B cell (primary cell): ENCODE measurements at regions not wholly inside any gene's neighbourhood (a gene's known extent, or its start where the extent isn't known, plus 50 kb on each side); places are given as distances from the start of the nearest gene placed in this dataset.

Source experiments
- ATAC-seq: fragments of 200-7000 bp; cut with Tn5 transposase; one replicate; pipeline ENCODE4 v1.10.0; 2021; ENCODE audit warnings: low read depth, mild to moderate bottlenecking, moderate number of reproducible peaks, moderate library complexity
- CTCF ChIA-PET: fragments of 350-600 bp; sonication (Branson Sonifier 250); formaldehyde crosslinking; loops from one replicate; lab custom pipeline; 2021; ENCODE audit warnings: antibody characterized with exemption, inconsistent platforms; lab: Charles Lee
- POLR2A ChIA-PET: fragments of 350-600 bp; sonication (Branson Sonifier 250); formaldehyde crosslinking; loops from one replicate; lab custom pipeline; 2021; ENCODE audit warnings: antibody characterized with exemption; lab: Charles Lee
- DNase-seq: peaks from one replicate; pipeline ENCODE4 v3.0.0; 2013
- H2AFZ ChIP-seq: 2 replicates; pipeline ENCODE4 v1.6.1; 2012; ENCODE audit warnings: mild to moderate bottlenecking, low read depth, low read length; ENCODE audit not compliant: insufficient read depth, poor library complexity, severe bottlenecking
- H3K27ac ChIP-seq, 2 donors: 1 replicate in 1 of 2; 2 replicates in 1 of 2; pipeline ENCODE4 v1.5.1; 2012 to 2013; ENCODE audit warnings: low read length in 2 of 2, mild to moderate bottlenecking in 2 of 2, moderate library complexity in 1 of 2
- H3K27me3 ChIP-seq, 4 experiments: fragments of 200-600 bp in 1 of 4; sonication (generic) in 1 of 4; replicated peaks in 1 of 4; 1 replicate in 2 of 4; 2 replicates in 2 of 4; pipeline versions ENCODE4 v1.6.1 to v1.7.0; 2013 to 2016; ENCODE audit warnings: low read length in 3 of 4, mild to moderate bottlenecking in 2 of 4, mixed read lengths in 1 of 4, moderate library complexity in 1 of 4; ENCODE audit not compliant: insufficient read depth in 4 of 4, control insufficient read depth in 3 of 4; ENCODE audit errors: control extremely low read depth in 1 of 4
- H3K36me3 ChIP-seq, 2 experiments: replicated peaks in 1 of 2; 1 replicate in 1 of 2; 2 replicates in 1 of 2; pipeline versions ENCODE4 v1.6.1 to v1.7.1; 2013; ENCODE audit warnings: low read length in 1 of 2; ENCODE audit not compliant: insufficient read depth in 2 of 2, control insufficient read depth in 1 of 2; ENCODE audit errors: control extremely low read depth in 1 of 2, extremely low read depth in 1 of 2
- H3K4me1 ChIP-seq, 2 donors: fragments of 200-600 bp in 1 of 2; sonication (generic) in 1 of 2; 1 replicate in 1 of 2; 2 replicates in 1 of 2; pipeline versions ENCODE4 v1.5.1 to v1.6.1; 2013 to 2017; ENCODE audit warnings: low read length in 2 of 2; ENCODE audit not compliant: control insufficient read depth in 2 of 2, insufficient read depth in 2 of 2
- H3K4me2 ChIP-seq: replicated peaks from 2 replicates; pipeline ENCODE3; 2012; ENCODE audit warnings: mild to moderate bottlenecking, low read depth, low read length; ENCODE audit not compliant: poor library complexity, severe bottlenecking
- H3K4me3 ChIP-seq, 5 experiments: fragments of 200-600 bp in 1 of 5; sonication (generic) in 1 of 5; 1 replicate in 3 of 5; 2 replicates in 2 of 5; pipeline versions ENCODE4 v1.5.1 to v1.7.0; 2011 to 2016; ENCODE audit warnings: low read length in 4 of 5, mild to moderate bottlenecking in 4 of 5, low read depth in 2 of 5, control low read depth in 1 of 5, moderate library complexity in 1 of 5; ENCODE audit not compliant: insufficient read depth in 1 of 5; ENCODE audit errors: control extremely low read depth in 1 of 5, extremely low read depth in 1 of 5
- H3K79me2 ChIP-seq: fragments of 200-600 bp; sonication (generic); one replicate; pipeline ENCODE4 v1.6.0; 2016; ENCODE audit warnings: low read length; ENCODE audit not compliant: control insufficient read depth, insufficient read depth
- H3K9ac ChIP-seq: fragments of 200-600 bp; sonication (generic); 2 replicates; pipeline ENCODE4 v1.6.1; 2017; ENCODE audit warnings: mild to moderate bottlenecking, low read length, moderate library complexity
- H3K9me3 ChIP-seq, 3 donors: one replicate each; pipeline versions ENCODE4 v1.6.1 to v1.7.1; 2013; ENCODE audit warnings: low read length in 2 of 3; ENCODE audit not compliant: control insufficient read depth in 2 of 3, insufficient read depth in 1 of 3; ENCODE audit errors: control extremely low read depth in 1 of 3
- H4K20me1 ChIP-seq: 2 replicates; pipeline ENCODE4 v1.6.0; 2012; ENCODE audit warnings: mild to moderate bottlenecking, low read length; ENCODE audit not compliant: insufficient read depth, control insufficient read depth, poor library complexity, severe bottlenecking
- H3K27ac Mint-ChIP-seq: one replicate; pipeline ENCODE4 v1.8.0; 2021; ENCODE audit warnings: mixed read lengths
- H3K27me3 Mint-ChIP-seq: one replicate; pipeline ENCODE4 v1.8.0; 2021; ENCODE audit warnings: mixed read lengths
- H3K4me1 Mint-ChIP-seq: one replicate; pipeline ENCODE4 v1.8.0; 2021; ENCODE audit warnings: mixed read lengths
- H3K4me3 Mint-ChIP-seq: one replicate; pipeline ENCODE4 v1.8.0; 2021; ENCODE audit warnings: mixed read lengths
- H3K9me3 Mint-ChIP-seq: one replicate; pipeline ENCODE4 v1.8.0; 2022; ENCODE audit warnings: mixed read lengths; ENCODE audit not compliant: insufficient read depth
- EZH2 ChIP-seq: IDR thresholded peaks from 2 replicates; pipeline ENCODE4 v1.6.1; 2012; ENCODE audit warnings: borderline replicate concordance, low read depth, mild to moderate bottlenecking, moderate library complexity, low read length; ENCODE audit not compliant: insufficient read depth, poor library complexity, severe bottlenecking
- WGBS: methylation state at CpG from one replicate; pipeline ENCODE4 v1.1.5; 2013; ENCODE audit warnings: missing lambda C conversion rate; ENCODE audit not compliant: insufficient coverage; 5-methylcytosine and 5-hydroxymethylcytosine counted together
- intact Hi-C: fragments of 100-400 bp; cut with micrococcal nuclease; formaldehyde crosslinking; loops from one replicate; pipeline ENCODE4 v1.10.0; 2022
- TF ChIP-seq, protein P1 (sequence below): fragments of 200-600 bp; IDR thresholded peaks from one replicate; pipeline ENCODE4 v1.8.0; 2022; ENCODE audit warnings: antibody characterized with exemption, mild to moderate bottlenecking

DNA sequence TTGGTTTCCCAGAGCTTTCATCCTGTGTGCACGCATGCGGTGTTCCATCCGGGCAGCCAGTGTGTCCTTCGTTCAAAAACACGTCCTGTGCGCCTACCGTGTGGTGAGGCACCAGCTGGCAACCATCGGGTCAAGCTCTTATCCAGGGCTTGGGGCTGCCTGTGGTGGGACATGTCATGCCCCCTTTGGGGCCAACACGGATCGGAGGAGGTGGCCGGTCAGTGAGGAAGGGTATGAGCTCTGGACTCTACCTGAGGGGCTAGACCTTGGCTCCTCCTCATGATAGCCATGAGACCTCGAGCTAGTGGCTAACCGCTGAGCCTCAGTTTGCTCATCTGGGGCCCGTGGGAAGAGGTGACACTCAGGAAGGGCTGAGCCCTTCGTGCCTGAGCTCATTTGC lies 158.5 kb upstream of the PMEPA1 start:
- no peak overlapping the region for H3K4me3 ChIP-seq
- no peak overlapping the region for H3K4me3 Mint-ChIP-seq
- H3K36me3 ChIP-seq, result no peaks in the 10 kb centered on the region
- TF ChIP-seq, protein P1, sequence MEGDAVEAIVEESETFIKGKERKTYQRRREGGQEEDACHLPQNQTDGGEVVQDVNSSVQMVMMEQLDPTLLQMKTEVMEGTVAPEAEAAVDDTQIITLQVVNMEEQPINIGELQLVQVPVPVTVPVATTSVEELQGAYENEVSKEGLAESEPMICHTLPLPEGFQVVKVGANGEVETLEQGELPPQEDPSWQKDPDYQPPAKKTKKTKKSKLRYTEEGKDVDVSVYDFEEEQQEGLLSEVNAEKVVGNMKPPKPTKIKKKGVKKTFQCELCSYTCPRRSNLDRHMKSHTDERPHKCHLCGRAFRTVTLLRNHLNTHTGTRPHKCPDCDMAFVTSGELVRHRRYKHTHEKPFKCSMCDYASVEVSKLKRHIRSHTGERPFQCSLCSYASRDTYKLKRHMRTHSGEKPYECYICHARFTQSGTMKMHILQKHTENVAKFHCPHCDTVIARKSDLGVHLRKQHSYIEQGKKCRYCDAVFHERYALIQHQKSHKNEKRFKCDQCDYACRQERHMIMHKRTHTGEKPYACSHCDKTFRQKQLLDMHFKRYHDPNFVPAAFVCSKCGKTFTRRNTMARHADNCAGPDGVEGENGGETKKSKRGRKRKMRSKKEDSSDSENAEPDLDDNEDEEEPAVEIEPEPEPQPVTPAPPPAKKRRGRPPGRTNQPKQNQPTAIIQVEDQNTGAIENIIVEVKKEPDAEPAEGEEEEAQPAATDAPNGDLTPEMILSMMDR, result no peak
- TF ChIP-seq EZH2, result no peak
- intact Hi-C loops, result no loop called here
- no peak overlapping the region for H3K27ac ChIP-seq
- CTCF ChIA-PET, result interaction anchor here (0.6 to 1.1 kb wide), 2 partner anchors 10 to 33 kb away, joined by 3 read pairs; no protein-coding TSS in a partner anchor
- DNase-seq (no peak), ATAC-seq (no peak)
- peaks cover 0 to 25% (median 8%) of the 10 kb centered on the region in 4 experiments for H3K27me3 ChIP-seq
- H3K4me2 ChIP-seq, result no peak overlapping the region
- no peak overlapping the region for H2AFZ ChIP-seq
- H3K4me1 Mint-ChIP-seq, result no peaks in the 10 kb centered on the region
- no peaks in the 10 kb centered on the region for H3K79me2 ChIP-seq
- H3K9me3 ChIP-seq, result peaks cover 0 to 21% (median 0%) of the 10 kb centered on the region in 3 donors
- H3K9me3 Mint-ChIP-seq, result no peaks in the 10 kb centered on the region
- no peaks in the 10 kb centered on the region for H4K20me1 ChIP-seq
- H3K27me3 Mint-ChIP-seq, result peaks cover 49% of the 10 kb centered on the region
- no peak overlapping the region for H3K9ac ChIP-seq
- no peak overlapping the region for H3K27ac Mint-ChIP-seq
- no peaks in the 10 kb centered on the region for H3K4me1 ChIP-seq
- POLR2A ChIA-PET, result no interaction called here
- 82% methylated on average over 15 of the region's 15 CpGs for WGBS

DNA sequence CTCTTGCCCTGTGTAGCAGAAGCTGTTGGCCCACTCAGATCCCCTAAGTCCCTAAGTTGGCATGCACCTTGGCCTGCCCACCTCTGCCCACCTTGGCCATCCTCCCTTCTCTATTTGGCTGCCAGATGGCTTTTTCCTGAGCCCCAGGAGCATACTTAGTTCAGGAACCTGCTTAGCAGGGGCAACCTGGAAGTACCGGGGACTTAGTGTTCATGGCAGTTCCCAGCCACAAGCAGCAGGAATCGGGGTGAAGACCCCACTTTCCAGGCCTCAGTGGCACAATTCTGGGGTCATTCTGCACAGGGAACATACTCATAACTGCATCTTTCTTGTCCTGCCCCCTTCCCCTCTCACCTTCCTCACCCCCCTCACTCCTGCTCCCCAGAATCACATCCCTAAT lies 158.0 kb upstream of the PMEPA1 start:
- TF ChIP-seq, protein P1, result no peak
- TF ChIP-seq EZH2, result no peak
- Mint-ChIP-seq H3K9me3 (no peaks in the 10 kb centered on the region), H3K4me1 (no peaks in the 10 kb centered on the region), H3K4me3 (no peak overlapping the region), H3K27ac (no peak overlapping the region), H3K27me3 (peaks cover 50% of the 10 kb centered on the region)
- no peak overlapping the region for H3K4me2 ChIP-seq
- 92% methylated on average over 2 of the region's 2 CpGs for WGBS
- no peaks in the 10 kb centered on the region for H3K79me2 ChIP-seq
- no peak for DNase-seq
- no peak overlapping the region for H3K9ac ChIP-seq
- H4K20me1 ChIP-seq, result no peaks in the 10 kb centered on the region
- no peak overlapping the region for H3K4me3 ChIP-seq
- POLR2A ChIA-PET, result no interaction called here
- H3K9me3 ChIP-seq, result peaks cover 0 to 17% (median 0%) of the 10 kb centered on the region in 3 donors
- no peak overlapping the region for H2AFZ ChIP-seq
- H3K27me3 ChIP-seq, result peaks cover 0 to 25% (median 8%) of the 10 kb centered on the region in 4 experiments
- CTCF ChIA-PET, result interaction anchor here (1.1 to 1.2 kb wide), 2 partner anchors 9 to 245 kb away, joined by 3 read pairs; no protein-coding TSS in a partner anchor
- no peak overlapping the region for H3K27ac ChIP-seq
- intact Hi-C loops, result no loop called here
- H3K4me1 ChIP-seq, result no peaks in the 10 kb centered on the region
- no peaks in the 10 kb centered on the region for H3K36me3 ChIP-seq
- no peak for ATAC-seq
